ENCODE measurements at regions not wholly inside any gene's neighbourhood (a gene's known extent, or its start where the extent isn't known, plus 50 kb on each side); places are given as distances from the start of the nearest gene placed in this dataset.

- TF ChIP-seq, protein P1, sequence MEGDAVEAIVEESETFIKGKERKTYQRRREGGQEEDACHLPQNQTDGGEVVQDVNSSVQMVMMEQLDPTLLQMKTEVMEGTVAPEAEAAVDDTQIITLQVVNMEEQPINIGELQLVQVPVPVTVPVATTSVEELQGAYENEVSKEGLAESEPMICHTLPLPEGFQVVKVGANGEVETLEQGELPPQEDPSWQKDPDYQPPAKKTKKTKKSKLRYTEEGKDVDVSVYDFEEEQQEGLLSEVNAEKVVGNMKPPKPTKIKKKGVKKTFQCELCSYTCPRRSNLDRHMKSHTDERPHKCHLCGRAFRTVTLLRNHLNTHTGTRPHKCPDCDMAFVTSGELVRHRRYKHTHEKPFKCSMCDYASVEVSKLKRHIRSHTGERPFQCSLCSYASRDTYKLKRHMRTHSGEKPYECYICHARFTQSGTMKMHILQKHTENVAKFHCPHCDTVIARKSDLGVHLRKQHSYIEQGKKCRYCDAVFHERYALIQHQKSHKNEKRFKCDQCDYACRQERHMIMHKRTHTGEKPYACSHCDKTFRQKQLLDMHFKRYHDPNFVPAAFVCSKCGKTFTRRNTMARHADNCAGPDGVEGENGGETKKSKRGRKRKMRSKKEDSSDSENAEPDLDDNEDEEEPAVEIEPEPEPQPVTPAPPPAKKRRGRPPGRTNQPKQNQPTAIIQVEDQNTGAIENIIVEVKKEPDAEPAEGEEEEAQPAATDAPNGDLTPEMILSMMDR (conservative IDR thresholded peaks at IDR 0.05) = no peak
- no peak for TF ChIP-seq EZH2 (IDR thresholded peaks at IDR 0.05; ENCODE audit: low read depth)
Measured at GRCh38 chr17:56690441-56691291, 97.2 kb downstream of the NOG start.
